DND-41 (cell line): ENCODE measurements at regions not wholly inside any gene's neighbourhood (a gene's known extent, or its start where the extent isn't known, plus 50 kb on each side); places are given as distances from the start of the nearest gene placed in this dataset.

Experiments used
- ATAC-seq: fragments of 200-7000 bp; cut with Tn5 transposase; 3 replicates; pipeline ENCODE4 v1.9.1; 2021; ENCODE audit warnings: low read depth; ENCODE audit not compliant: insufficient read depth
- DNase-seq: peaks from one replicate; pipeline ENCODE4 v3.0.0-alpha.2; 2020
- H2AFZ ChIP-seq: 2 replicates; pipeline ENCODE4 v1.6.0; 2012; ENCODE audit warnings: low read depth, low read length
- H3K27ac ChIP-seq: 2 replicates; pipeline ENCODE4 v1.5.1; 2012; ENCODE audit warnings: low read length, inconsistent platforms
- H3K27me3 ChIP-seq: fragments of 200-600 bp; sonication (generic); 2 replicates; pipeline ENCODE4 v1.6.0; 2012; ENCODE audit warnings: low read length, mild to moderate bottlenecking, inconsistent platforms; ENCODE audit not compliant: insufficient read depth, poor library complexity
- H3K36me3 ChIP-seq: 2 replicates; pipeline ENCODE4 v1.5.1; 2012; ENCODE audit warnings: low read length, inconsistent platforms; ENCODE audit not compliant: insufficient read depth
- H3K4me1 ChIP-seq: 2 replicates; pipeline ENCODE4 v1.5.1; 2012; ENCODE audit warnings: mild to moderate bottlenecking, low read length; ENCODE audit not compliant: insufficient read depth
- H3K4me2 ChIP-seq: 2 replicates; pipeline ENCODE4 v1.6.0; 2012; ENCODE audit warnings: mild to moderate bottlenecking, moderate library complexity, low read length, inconsistent platforms; ENCODE audit not compliant: insufficient read depth
- H3K4me3 ChIP-seq, 2 experiments: fragments of 200-600 bp in 1 of 2; shearing (Covaris generic) in 1 of 2; 2 replicates each; pipeline ENCODE4 v1.5.1; 2012 to 2016; ENCODE audit warnings: inconsistent platforms in 2 of 2, low read length in 2 of 2, mild to moderate bottlenecking in 2 of 2, low read depth in 1 of 2, moderate library complexity in 1 of 2
- H3K79me2 ChIP-seq: 2 replicates; pipeline ENCODE4 v1.6.0; 2012; ENCODE audit warnings: low read length, inconsistent platforms; ENCODE audit not compliant: insufficient read depth
- H3K9ac ChIP-seq: 2 replicates; pipeline ENCODE4 v1.6.0; 2012; ENCODE audit warnings: low read depth, mild to moderate bottlenecking, inconsistent platforms, low read length, moderate library complexity
- H3K9me3 ChIP-seq: 2 replicates; pipeline ENCODE4 v1.5.1; 2012; ENCODE audit warnings: low read length, moderate library complexity, mild to moderate bottlenecking, inconsistent platforms; ENCODE audit not compliant: insufficient read depth, severe bottlenecking
- H4K20me1 ChIP-seq: 2 replicates; pipeline ENCODE4 v1.6.0; 2012; ENCODE audit warnings: low read length; ENCODE audit not compliant: insufficient read depth
- EZH2 ChIP-seq: IDR thresholded peaks from 3 replicates; pipeline ENCODE4 v1.6.1; 2012; ENCODE audit warnings: borderline replicate concordance, low read depth, mild to moderate bottlenecking, moderate library complexity, low read length, inconsistent platforms; ENCODE audit not compliant: severe bottlenecking
- TF ChIP-seq, protein P1 (sequence below): IDR thresholded peaks from 2 replicates; pipeline ENCODE4 v1.5.1; 2012; ENCODE audit warnings: borderline replicate concordance, low read length, moderate library complexity, mild to moderate bottlenecking; ENCODE audit not compliant: poor library complexity, severe bottlenecking; ENCODE audit errors: extremely low read depth

DNA sequence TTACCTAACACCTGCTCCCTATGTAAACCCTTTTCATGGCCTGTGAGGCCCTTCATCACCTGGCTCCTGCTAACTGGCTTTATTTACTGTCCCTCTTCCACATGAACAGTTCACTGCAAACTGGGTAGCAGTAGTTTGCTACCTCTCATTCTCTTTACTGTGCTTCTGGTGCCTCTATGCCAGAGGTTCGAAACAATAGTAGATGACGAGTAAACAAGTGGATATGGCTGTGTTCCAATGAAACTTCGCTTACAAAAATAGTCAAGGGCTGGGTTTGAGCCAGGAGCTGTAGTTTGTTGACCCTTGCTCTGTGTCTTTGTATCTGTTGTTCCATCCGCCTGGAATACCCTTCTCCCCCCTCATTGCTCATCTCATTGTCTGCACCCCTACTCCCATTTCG is 233.6 kb upstream of the RMST start:
- DNase-seq = no peak
- H3K9me3 ChIP-seq = no peaks in the 10 kb centered on the region

DNA sequence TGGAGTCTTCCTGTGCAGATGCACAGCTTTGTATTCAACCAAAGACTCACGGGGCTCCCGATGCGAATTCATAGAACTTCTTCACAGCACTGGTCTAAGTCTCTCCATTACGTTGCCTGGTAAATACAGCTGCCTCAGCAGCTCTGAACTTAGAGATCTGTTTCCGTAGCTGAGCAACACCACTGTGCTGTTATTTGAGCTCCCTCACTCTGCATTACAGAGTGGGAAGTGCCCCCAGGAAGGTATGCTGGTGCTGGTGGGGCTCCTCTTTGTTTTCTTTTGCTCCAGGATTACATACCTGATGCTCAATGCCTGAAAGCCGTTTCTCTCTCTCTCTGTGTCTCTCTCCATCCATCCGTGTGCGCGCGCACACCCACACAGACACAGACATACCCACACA is 227.5 kb upstream of the RMST start:
- no peaks in the 10 kb centered on the region for H3K36me3 ChIP-seq
- ATAC-seq = no peak
- DNase-seq = no peak

More for the DNA sequence above, 233.6 kb upstream of the RMST start:
- no peaks in the 10 kb centered on the region for H4K20me1 ChIP-seq
- H3K79me2 ChIP-seq = no peaks in the 10 kb centered on the region
- H3K4me2 ChIP-seq = no peak overlapping the region
- H2AFZ ChIP-seq = no peak overlapping the region
- no peaks in the 10 kb centered on the region for H3K36me3 ChIP-seq
- no peak overlapping the region for H3K27ac ChIP-seq
- ATAC-seq = no peak
- H3K27me3 ChIP-seq = no peaks in the 10 kb centered on the region
- H3K4me1 ChIP-seq = no peaks in the 10 kb centered on the region
- TF ChIP-seq, protein P1, sequence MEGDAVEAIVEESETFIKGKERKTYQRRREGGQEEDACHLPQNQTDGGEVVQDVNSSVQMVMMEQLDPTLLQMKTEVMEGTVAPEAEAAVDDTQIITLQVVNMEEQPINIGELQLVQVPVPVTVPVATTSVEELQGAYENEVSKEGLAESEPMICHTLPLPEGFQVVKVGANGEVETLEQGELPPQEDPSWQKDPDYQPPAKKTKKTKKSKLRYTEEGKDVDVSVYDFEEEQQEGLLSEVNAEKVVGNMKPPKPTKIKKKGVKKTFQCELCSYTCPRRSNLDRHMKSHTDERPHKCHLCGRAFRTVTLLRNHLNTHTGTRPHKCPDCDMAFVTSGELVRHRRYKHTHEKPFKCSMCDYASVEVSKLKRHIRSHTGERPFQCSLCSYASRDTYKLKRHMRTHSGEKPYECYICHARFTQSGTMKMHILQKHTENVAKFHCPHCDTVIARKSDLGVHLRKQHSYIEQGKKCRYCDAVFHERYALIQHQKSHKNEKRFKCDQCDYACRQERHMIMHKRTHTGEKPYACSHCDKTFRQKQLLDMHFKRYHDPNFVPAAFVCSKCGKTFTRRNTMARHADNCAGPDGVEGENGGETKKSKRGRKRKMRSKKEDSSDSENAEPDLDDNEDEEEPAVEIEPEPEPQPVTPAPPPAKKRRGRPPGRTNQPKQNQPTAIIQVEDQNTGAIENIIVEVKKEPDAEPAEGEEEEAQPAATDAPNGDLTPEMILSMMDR = no peak
- no peak for TF ChIP-seq EZH2
- no peak overlapping the region for H3K4me3 ChIP-seq
- no peak overlapping the region for H3K9ac ChIP-seq

DNA sequence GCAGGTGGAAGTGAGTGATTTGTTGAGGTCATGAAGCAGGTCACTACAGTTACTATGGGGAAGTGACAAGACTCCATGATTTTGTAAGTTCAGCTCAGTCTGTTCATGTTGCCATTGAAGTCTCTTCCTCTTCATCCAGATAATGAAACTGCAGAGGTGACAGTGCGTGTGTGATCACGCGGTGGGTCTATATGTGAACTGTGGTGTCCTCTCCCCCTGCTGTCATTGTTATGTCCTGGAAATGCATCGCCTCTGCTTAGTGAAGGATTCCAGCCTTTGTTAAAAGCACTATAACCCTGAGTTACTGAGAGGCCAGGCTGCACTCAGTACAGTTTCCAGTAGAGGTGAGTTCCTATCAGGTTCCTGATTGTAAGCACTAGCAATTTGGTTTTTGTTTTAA is 216.2 kb upstream of the RMST start:
- Histone ChIP-seq H3K27ac (no peak overlapping the region), H3K36me3 (no peaks in the 10 kb centered on the region), H3K79me2 (no peaks in the 10 kb centered on the region), H3K4me3 (no peak overlapping the region), H2AFZ (no peak overlapping the region), H4K20me1 (no peaks in the 10 kb centered on the region), H3K4me1 (no peaks in the 10 kb centered on the region), H3K9me3 (no peaks in the 10 kb centered on the region), H3K27me3 (no peaks in the 10 kb centered on the region), H3K4me2 (no peak overlapping the region), H3K9ac (no peak overlapping the region)
- no peak for DNase-seq
- TF ChIP-seq EZH2 = no peak
- TF ChIP-seq, protein P1 = no peak
- ATAC-seq = no peak

More for the DNA sequence above, 227.5 kb upstream of the RMST start:
- Histone ChIP-seq H4K20me1 (no peaks in the 10 kb centered on the region), H3K9ac (no peak overlapping the region), H3K79me2 (no peaks in the 10 kb centered on the region), H2AFZ (no peak overlapping the region), H3K4me3 (no peak overlapping the region), H3K27ac (no peak overlapping the region), H3K9me3 (no peaks in the 10 kb centered on the region), H3K4me2 (no peak overlapping the region), H3K4me1 (no peaks in the 10 kb centered on the region), H3K27me3 (no peaks in the 10 kb centered on the region)
- TF ChIP-seq, protein P1 = no peak
- TF ChIP-seq EZH2 = no peak

DNA sequence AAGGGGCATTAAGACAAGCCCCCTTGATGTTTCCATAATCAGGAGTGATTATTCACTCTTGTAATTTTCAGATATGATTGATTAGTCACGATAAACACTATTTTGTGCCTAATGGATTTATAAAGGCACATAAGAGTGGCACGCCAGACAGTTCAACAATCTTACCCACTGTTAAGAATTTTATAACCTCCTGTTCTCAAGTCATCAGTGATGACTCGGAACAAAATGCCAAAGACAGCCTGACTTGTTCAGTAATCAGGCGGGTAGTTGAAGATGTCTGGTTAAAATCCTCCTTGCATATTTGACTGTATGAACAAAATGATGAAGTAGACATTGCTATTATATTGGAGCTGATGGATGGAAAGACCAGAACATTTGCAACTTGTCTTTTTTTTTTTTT is 212.1 kb upstream of the RMST start:
- H4K20me1 ChIP-seq = no peaks in the 10 kb centered on the region
- H3K27ac ChIP-seq = no peak overlapping the region
- DNase-seq (no peak), ATAC-seq (no peak)
- H3K27me3 ChIP-seq = no peaks in the 10 kb centered on the region
- H3K4me2 ChIP-seq = no peak overlapping the region
- H3K4me1 ChIP-seq = no peaks in the 10 kb centered on the region
- H3K9me3 ChIP-seq = no peaks in the 10 kb centered on the region
- no peak for TF ChIP-seq EZH2
- TF ChIP-seq, protein P1 = no peak
- no peak overlapping the region for H2AFZ ChIP-seq
- H3K79me2 ChIP-seq = no peaks in the 10 kb centered on the region
- H3K36me3 ChIP-seq = no peaks in the 10 kb centered on the region
- no peak overlapping the region for H3K9ac ChIP-seq
- H3K4me3 ChIP-seq = no peak overlapping the region
